GM23248 (cell line): ENCODE measurements at regions not wholly inside any gene's neighbourhood (a gene's known extent, or its start where the extent isn't known, plus 50 kb on each side); places are given as distances from the start of the nearest gene placed in this dataset.

Experiments used
- EZH2 ChIP-seq: fragments of 200-600 bp; sonication (generic); IDR thresholded peaks from 2 replicates; pipeline ENCODE4 v1.6.1; 2018; ENCODE audit warnings: antibody characterized with exemption, mild to moderate bottlenecking; ENCODE audit not compliant: insufficient read depth, poor library complexity, severe bottlenecking
- EZH2phosphoT487 ChIP-seq: fragments of 200-600 bp; sonication (generic); IDR thresholded peaks from 2 replicates; pipeline ENCODE4 v1.6.1; 2018; ENCODE audit warnings: antibody characterized with exemption, moderate library complexity, mild to moderate bottlenecking, low read depth; ENCODE audit not compliant: insufficient read depth

DNA sequence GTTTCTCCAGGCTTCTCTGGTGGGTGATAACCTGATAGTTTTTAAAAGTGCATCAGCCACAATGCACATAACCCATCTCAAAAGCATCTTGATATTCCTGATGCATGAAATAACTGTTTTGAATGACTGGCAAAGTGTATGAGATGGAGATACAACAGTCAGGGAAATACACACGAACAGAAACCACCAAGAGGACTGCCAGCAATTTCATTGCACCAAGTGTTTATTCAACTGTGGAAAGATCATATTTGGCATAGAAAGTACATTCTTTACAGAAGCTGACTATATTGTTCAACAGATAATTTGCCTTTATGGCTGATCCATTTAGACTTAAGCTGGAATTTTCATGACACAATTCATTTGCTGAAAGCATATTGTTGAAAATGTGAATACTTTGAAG is 139.5 kb downstream of the SLIT2 start:
- TF ChIP-seq EZH2phosphoT487, result no peak
- TF ChIP-seq EZH2, result no peak
